ENCODE measurements at regions not wholly inside any gene's neighbourhood (a gene's known extent, or its start where the extent isn't known, plus 50 kb on each side); places are given as distances from the start of the nearest gene placed in this dataset.
A peak's percentile ranks its signal among the peaks of the same experiment; 100 is the strongest.

DNA sequence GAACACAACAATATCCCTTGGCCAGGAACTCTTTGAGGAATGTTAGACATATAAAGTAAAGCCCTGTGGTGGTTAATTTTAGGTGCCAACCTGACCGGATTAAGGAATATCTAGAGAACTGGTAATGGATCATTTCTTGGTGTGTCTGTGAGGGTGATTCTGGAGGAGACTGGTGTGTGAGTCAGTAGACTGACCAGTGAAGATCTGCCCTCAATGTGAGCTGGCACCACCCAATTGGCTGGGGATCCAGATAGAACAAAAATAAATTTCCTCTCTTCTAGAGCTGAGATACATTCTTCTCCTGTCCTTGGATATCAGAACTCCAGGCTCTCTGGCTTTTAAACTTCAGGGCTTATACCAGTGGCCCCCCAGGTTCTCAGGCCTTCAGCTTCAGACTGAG lies 56.2 kb upstream of the TNPO1 start:
- H3K4me3 ChIP-seq (ENCODE audit: low read depth, low read length): no peak overlapping the region
- no peaks in the 10 kb centered on the region for H3K36me3 ChIP-seq (ENCODE audit: control insufficient read depth, insufficient read depth, low read length)
- no peaks in the 10 kb centered on the region for H3K27me3 ChIP-seq (ENCODE audit: control insufficient read depth, insufficient read depth, low read length)
- TF ChIP-seq CTCF (IDR thresholded peaks at IDR 0.05; ENCODE audit: insufficient read depth, low read length, severe bottlenecking): no peak
- FAIRE-seq: peak; percentile 18
- peak; percentile 41 for DNase-seq (ENCODE audit: low read depth)

GRCh38 chr5:72752909-72753308 lies 63.6 kb upstream of the TNPO1 start:
- TF ChIP-seq CTCF (IDR thresholded peaks at IDR 0.05; ENCODE audit: insufficient read depth, low read length, severe bottlenecking): no peak
- Histone ChIP-seq H3K27me3 (ENCODE audit: control insufficient read depth, insufficient read depth, low read length) (no peaks in the 10 kb centered on the region), H3K36me3 (ENCODE audit: control insufficient read depth, insufficient read depth, low read length) (no peaks in the 10 kb centered on the region), H3K4me3 (ENCODE audit: low read depth, low read length) (no peak overlapping the region)
- no peak for DNase-seq (ENCODE audit: low read depth)
- FAIRE-seq: no peak

GRCh38 chr5:72749362-72749997 lies 67.0 kb upstream of the TNPO1 start:
- Histone ChIP-seq H3K36me3 (ENCODE audit: control insufficient read depth, insufficient read depth, low read length) (no peaks in the 10 kb centered on the region), H3K27me3 (ENCODE audit: control insufficient read depth, insufficient read depth, low read length) (no peaks in the 10 kb centered on the region), H3K4me3 (ENCODE audit: low read depth, low read length) (no peak overlapping the region)
- FAIRE-seq: no peak
- DNase-seq (ENCODE audit: low read depth): no peak
- TF ChIP-seq CTCF (IDR thresholded peaks at IDR 0.05; ENCODE audit: insufficient read depth, low read length, severe bottlenecking): no peak

DNA sequence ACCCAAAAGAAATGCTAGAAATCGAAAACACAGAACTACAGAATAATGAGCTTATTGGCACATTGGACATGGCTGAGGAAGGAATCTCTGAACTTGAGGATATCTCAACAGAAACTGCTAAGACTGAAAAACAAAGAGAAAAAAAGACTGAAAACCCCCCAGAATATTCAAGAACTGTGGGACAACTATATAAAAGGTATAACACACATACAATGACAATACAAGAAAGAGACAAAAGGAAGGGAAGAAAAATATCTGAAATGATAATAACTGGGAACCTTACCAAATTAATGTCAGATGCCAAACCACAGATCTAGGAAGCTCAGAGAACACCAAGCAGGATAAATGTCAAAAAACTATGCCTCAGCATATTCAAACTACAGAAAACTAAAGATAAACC lies 68.6 kb upstream of the TNPO1 start:
- no peak for DNase-seq (ENCODE audit: low read depth)
- no peak for FAIRE-seq
- Histone ChIP-seq H3K36me3 (ENCODE audit: control insufficient read depth, insufficient read depth, low read length) (no peaks in the 10 kb centered on the region), H3K4me3 (ENCODE audit: low read depth, low read length) (no peak overlapping the region), H3K27me3 (ENCODE audit: control insufficient read depth, insufficient read depth, low read length) (no peaks in the 10 kb centered on the region)
- TF ChIP-seq CTCF (IDR thresholded peaks at IDR 0.05; ENCODE audit: insufficient read depth, low read length, severe bottlenecking): no peak

DNA sequence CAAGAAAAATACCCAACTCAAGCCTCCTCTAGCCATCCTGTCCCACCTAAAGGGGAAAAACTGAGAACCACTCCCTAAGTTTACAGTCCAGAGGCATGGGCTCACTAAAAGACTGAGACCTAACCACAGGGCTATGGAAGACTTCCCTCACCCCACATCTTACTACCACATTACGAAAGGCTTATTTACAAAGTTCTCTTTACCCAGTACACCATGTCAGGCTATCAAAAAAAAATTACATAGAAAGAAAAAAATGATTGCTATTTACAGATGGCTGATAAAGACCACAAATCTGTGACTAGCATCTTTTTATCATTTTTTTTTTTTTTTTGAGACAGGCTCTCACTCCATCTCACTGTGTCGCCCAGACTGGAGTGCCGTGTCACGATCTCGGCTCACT lies 69.7 kb upstream of the TNPO1 start:
- Histone ChIP-seq H3K27me3 (ENCODE audit: control insufficient read depth, insufficient read depth, low read length) (no peaks in the 10 kb centered on the region), H3K4me3 (ENCODE audit: low read depth, low read length) (no peak overlapping the region), H3K36me3 (ENCODE audit: control insufficient read depth, insufficient read depth, low read length) (no peaks in the 10 kb centered on the region)
- DNase-seq (ENCODE audit: low read depth): no peak
- no peak for FAIRE-seq
- TF ChIP-seq CTCF (IDR thresholded peaks at IDR 0.05; ENCODE audit: insufficient read depth, low read length, severe bottlenecking): no peak

DNA sequence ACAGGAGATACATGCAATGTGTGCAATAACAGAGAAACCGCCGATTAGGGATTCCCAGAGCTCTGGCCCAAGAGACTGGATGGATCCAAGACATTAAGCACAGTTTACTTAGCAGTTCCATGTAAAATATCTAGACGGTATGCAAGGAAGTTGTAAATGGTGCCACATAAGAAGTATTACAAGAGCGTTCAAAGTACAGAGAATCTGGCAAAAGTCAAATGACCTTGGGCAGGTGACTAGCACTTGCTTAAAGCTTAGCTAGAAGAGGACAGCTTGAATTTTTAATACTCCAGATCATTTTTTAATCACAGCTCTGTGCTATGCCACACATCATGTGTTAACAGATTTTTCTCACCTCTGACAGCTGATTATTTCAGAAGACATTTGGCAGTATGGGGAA lies 72.3 kb upstream of the TNPO1 start:
- no peaks in the 10 kb centered on the region for H3K27me3 ChIP-seq (ENCODE audit: control insufficient read depth, insufficient read depth, low read length)
- H3K4me3 ChIP-seq (ENCODE audit: low read depth, low read length): no peak overlapping the region
- H3K36me3 ChIP-seq (ENCODE audit: control insufficient read depth, insufficient read depth, low read length): no peaks in the 10 kb centered on the region
- no peak for FAIRE-seq
- no peak for TF ChIP-seq CTCF (IDR thresholded peaks at IDR 0.05; ENCODE audit: insufficient read depth, low read length, severe bottlenecking)
- DNase-seq (ENCODE audit: low read depth): no peak

All from bronchial epithelial cell (primary cell).